GM06990 (cell line): ENCODE measurements at regions not wholly inside any gene's neighbourhood (a gene's known extent, or its start where the extent isn't known, plus 50 kb on each side); places are given as distances from the start of the nearest gene placed in this dataset.

Experiments used
- DNase-seq: peaks from one replicate; pipeline ENCODE4 v3.0.0-alpha.2; 2011; ENCODE audit not compliant: insufficient read length; ENCODE audit errors: extremely low read depth
- H3K27me3 ChIP-seq: replicated peaks from 2 replicates; pipeline ENCODE4 v1.6.0; 2011; ENCODE audit warnings: low read length; ENCODE audit not compliant: control insufficient read depth, insufficient read depth
- H3K36me3 ChIP-seq: 2 replicates; pipeline ENCODE4 v1.5.1; 2011; ENCODE audit warnings: low read length; ENCODE audit not compliant: control insufficient read depth, insufficient read depth
- H3K4me3 ChIP-seq: replicated peaks from 2 replicates; pipeline ENCODE4 v1.5.1; 2011; ENCODE audit warnings: low read depth, mild to moderate bottlenecking, control low read depth, low read length
- TF ChIP-seq, protein P1 (sequence below): IDR thresholded peaks from 2 replicates; pipeline ENCODE4 v1.5.1; 2011; ENCODE audit warnings: low read length, control low read depth, mild to moderate bottlenecking, inconsistent platforms; ENCODE audit not compliant: insufficient read depth, poor library complexity, severe bottlenecking

- Histone ChIP-seq H3K4me3 (no peak overlapping the region), H3K36me3 (no peaks in the 10 kb centered on the region), H3K27me3 (no peaks in the 10 kb centered on the region)
- TF ChIP-seq, protein P1, sequence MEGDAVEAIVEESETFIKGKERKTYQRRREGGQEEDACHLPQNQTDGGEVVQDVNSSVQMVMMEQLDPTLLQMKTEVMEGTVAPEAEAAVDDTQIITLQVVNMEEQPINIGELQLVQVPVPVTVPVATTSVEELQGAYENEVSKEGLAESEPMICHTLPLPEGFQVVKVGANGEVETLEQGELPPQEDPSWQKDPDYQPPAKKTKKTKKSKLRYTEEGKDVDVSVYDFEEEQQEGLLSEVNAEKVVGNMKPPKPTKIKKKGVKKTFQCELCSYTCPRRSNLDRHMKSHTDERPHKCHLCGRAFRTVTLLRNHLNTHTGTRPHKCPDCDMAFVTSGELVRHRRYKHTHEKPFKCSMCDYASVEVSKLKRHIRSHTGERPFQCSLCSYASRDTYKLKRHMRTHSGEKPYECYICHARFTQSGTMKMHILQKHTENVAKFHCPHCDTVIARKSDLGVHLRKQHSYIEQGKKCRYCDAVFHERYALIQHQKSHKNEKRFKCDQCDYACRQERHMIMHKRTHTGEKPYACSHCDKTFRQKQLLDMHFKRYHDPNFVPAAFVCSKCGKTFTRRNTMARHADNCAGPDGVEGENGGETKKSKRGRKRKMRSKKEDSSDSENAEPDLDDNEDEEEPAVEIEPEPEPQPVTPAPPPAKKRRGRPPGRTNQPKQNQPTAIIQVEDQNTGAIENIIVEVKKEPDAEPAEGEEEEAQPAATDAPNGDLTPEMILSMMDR: no peak
- no peak for DNase-seq
These were observed 70.6 kb upstream of the TCF4 start for GRCh38 chr18:55658598-55658997.

DNA sequence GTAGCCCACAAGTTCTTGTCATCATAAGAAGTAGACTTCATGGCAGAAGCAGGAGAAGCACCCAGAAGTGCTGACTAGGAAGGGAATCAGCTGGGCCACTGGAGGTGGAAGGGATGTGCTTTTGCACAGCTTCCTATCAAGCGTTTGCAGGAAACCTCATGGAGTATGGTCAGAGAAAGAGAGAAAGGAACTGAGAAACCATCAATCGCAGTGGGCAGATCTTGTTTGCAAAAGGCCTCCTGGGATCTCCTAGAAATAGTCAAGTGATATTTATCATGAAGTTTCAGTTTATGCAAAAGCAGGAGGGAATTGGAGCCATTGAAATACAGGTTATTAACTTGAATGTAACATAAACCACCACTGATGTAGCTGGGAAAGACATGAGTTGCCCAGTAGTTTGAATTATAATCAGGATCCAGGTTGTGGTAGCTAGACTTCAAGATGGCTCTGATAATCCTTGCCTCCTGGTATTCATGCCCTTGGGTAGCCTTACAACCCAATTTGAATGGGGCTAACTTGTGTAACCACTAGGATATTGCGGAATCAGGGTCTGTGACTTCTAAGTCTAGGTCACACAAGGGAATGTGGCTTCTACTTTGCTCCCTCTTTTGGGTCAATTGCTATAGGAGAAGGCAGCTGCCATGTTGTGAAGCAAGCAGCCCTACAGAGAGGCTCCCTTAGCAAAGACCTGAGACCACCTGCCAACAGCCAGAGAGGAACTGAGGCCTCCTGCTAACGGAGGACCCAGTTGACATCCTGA lies 69.8 kb upstream of the TCF4 start:
- Histone ChIP-seq H3K36me3 (no peaks in the 10 kb centered on the region), H3K27me3 (no peaks in the 10 kb centered on the region), H3K4me3 (no peak overlapping the region)
- TF ChIP-seq, protein P1: no peak
- DNase-seq: no peak

- H3K27me3 ChIP-seq: no peaks in the 10 kb centered on the region
- no peak overlapping the region for H3K4me3 ChIP-seq
- TF ChIP-seq, protein P1: no peak
- no peaks in the 10 kb centered on the region for H3K36me3 ChIP-seq
- no peak for DNase-seq
These were observed 67.0 kb upstream of the TCF4 start for GRCh38 chr18:55654986-55655385.

DNA sequence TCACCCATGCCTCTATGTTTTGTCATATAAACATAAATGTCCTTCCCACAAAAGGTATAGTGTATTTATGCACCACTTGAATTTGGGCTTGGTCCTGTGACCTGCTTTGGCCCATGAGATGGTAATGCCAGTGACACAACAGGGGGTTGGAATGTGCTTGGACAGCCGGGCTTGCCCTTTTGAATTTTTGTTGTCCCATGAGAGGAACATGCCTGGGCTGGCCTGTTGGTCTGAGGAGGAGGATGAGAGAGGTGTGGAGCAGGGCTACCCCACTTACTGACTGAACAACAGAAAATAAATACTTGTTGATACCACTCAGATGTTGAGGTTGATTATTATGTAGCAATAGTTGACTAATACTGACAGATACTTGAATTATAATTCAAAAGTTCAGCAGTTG lies 63.2 kb upstream of the TCF4 start:
- TF ChIP-seq, protein P1: no peak
- no peaks in the 10 kb centered on the region for H3K27me3 ChIP-seq
- no peak overlapping the region for H3K4me3 ChIP-seq
- no peaks in the 10 kb centered on the region for H3K36me3 ChIP-seq
- no peak for DNase-seq

DNA sequence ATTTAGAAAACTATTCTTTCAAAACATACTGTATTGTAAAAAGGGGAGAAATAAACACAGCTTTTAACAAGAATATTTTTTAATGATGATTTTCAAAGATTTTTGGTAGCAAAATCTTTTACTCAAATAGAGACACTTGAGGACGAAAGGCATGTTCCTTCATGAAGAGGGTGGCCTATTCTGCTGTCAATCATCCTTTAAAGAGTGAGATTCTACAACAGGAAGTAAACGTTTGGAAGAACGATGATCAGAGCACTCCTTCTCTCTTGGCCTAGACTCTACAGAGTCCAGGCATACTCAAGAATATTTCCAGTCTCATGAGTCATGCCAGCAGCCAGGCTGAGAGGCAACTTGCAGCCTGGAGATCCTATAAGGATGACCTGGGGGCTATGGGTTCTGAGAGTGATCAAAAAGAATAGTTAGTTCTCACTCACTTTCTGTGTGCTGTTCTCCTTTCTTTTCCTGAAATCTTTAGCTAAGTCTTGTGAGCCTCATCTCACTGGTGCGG lies 62.4 kb upstream of the TCF4 start:
- H3K4me3 ChIP-seq: no peak overlapping the region
- H3K27me3 ChIP-seq: no peaks in the 10 kb centered on the region
- no peaks in the 10 kb centered on the region for H3K36me3 ChIP-seq
- no peak for DNase-seq
- TF ChIP-seq, protein P1: no peak
